CD4-positive, alpha-beta T cell treated with Interleukin-15 for 1 hour (primary cell): ENCODE measurements at regions not wholly inside any gene's neighbourhood (a gene's known extent, or its start where the extent isn't known, plus 50 kb on each side); places are given as distances from the start of the nearest gene placed in this dataset.
"Not testable (repeated sequence)": the region's sequence is repeated elsewhere in the genome, so short reads cannot be mapped to it uniquely, and the experiment has no call there.

ENCODE experiments used
- DNase-seq: peaks from one replicate; pipeline ENCODE4 v3.0.0-alpha.2; 2020

GRCh38 chr6:97701801-97702200 is 418.8 kb upstream of the MMS22L start:
- DNase-seq: no peak

DNA sequence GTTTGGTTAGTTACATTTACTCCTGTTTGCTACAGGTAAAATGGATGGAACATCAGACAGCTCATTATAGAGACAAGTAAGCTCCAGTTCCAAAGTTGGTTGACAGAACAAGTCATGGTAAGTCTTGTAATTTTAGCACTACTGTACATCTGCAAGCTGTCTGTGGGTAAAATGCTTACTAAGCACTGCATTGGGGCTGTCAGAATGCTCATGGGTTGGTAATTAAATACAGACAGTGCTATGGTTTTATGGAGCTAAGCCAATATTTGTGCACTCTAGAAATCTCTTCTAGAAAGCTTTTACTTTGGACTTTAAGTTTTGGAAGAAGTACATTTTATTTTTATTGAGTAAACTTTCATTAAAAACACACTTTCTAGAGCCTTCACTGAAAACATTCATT is 419.2 kb upstream of the MMS22L start:
- DNase-seq: no peak

GRCh38 chr6:97703661-97704060 is 420.6 kb upstream of the MMS22L start:
- DNase-seq: no peak

DNA sequence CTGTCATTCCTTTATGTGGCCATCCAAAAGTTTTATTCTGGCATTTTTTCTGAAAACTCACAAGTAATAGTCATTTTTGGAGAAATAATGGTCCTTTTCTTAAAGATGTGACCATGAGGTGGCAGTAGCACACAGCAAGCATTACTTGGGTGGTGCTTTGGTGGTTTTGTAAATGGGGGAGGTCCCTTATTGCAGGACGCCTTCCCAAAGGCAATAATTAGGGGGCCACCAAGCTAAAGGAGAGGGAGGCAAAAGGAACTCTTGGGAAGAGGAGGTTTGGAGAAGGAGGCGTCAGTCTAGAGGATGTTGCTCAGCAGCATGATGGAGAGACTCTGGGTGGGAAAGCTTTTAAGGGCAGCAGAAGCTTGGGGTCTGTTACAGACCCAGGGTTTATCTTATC is 422.6 kb upstream of the MMS22L start:
- no peak for DNase-seq

GRCh38 chr6:97712751-97713150 is 429.7 kb upstream of the MMS22L start:
- DNase-seq: no peak

DNA sequence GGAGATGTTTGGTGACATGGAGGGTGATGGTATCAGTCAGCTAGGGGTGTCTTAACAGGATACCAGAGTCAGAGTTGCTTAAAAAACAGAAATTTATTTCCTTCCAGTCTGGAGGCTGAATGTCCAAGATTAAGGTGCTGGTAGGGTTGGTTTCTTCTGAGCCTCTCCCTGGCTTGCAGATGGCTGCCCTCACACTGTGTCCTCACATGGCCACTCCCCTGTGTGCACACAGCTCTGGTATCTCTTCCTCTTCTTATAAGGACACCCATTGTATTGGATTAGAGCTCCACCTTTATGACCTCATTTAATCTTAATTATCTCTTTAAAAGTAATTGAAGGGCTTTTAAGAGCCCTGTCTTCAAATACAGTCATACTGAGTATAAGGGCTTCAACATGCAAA is 431.8 kb upstream of the MMS22L start:
- DNase-seq: no peak

DNA sequence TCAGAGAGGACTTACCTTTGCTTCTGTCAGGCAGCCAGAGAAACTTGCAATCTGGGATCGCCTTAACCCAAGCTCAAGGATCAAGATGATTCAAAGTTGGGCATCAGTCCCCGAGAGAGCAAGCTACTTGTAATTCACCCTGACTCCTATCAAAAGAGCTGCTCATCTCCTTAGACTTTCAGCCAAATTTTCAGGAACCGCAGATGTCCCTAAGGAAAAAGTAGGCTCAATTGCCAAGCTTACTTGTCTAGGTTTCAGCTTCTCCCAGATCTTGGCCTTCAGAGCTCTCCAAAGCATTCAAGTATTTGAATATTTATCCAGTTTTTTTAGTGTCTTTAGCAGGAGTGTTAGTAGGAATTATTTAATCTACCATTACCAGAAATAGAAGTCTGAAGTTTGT is 434.1 kb upstream of the MMS22L start:
- DNase-seq: no peak

DNA sequence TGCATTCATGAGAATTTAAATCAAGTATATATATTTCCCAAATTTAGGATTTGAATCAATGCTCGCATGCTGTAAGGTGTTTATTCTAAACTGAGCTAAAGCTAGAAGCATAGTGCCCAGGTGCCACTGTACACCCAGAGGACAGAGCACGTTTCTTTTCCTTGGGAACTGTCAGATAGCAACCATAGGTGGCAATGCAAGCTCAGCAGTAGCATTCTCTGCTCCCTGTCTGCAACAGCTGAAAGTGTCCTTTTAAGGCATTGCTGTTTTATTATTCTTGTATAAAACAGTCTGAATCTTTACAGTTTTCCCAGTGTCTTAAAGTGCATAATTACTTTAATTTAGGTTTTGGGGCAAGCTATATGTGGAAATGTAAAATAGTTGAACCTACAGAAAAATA is 443.4 kb upstream of the MMS22L start:
- no peak for DNase-seq

DNA sequence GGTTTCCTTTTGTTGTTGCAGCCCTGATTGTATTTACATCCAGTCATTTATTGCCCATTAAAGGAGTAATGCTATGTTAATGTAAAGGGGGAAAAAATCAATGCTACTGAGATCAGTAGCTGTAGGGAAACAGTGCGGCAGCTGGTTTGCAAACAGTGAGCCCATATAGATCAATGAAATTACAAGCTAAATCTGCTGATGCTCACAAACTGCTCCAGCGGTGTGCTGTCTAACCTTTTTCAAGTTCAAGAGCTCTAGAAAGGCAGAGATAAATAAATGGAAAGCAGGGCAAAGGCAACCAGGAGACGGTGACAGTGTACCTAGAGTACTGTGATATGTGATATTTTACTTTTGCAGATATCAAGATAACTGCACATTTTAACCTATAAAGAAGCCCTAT is 449.0 kb upstream of the MMS22L start:
- no peak for DNase-seq

DNA sequence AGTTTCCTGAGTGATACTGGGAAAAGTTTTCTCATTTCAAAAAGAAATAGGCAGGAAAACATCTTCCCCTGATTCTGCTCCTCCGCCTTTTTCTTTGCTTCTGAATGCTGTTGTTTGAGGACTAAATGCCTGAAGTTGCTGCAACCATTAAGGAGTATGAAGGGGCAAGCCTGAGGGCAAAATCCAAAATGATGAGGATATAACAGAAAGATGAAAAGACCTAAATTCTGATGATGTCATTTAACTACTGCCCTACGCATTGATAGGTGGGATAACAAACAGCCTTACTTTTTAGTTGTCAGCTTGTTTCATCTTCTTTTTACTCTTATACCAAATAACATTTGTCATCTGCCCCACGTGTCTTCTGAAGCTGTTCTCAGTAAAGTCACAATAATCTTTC is 474.6 kb upstream of the MMS22L start:
- no peak for DNase-seq

GRCh38 chr6:97765461-97765860 is 482.4 kb upstream of the MMS22L start:
- DNase-seq: no peak

DNA sequence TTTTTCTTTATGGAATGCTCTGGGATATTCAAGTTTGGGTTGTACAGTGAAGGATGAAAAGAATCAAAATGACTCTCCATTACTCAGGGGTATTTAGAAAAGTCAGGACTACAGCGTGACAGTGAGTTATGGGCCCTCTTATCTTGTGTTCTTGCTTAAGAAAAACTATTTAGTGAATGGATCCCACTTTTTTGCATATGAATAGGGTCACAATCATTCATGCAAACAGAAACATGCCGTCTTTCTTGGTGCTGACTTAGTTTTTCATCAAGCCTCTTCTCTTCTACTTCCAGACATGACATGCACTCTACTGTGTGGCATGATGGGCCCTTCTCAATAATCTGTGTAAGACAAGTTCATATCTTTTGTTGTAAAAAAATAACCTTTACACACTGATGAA is 488.4 kb upstream of the MMS22L start:
- DNase-seq: no peak

- no peak for DNase-seq
Observed at GRCh38 chr6:97775012-97775411, 492.0 kb upstream of the MMS22L start.

GRCh38 chr6:97778290-97779038 is 495.4 kb upstream of the MMS22L start:
- no peak for DNase-seq

GRCh38 chr6:97779039-97779766 is 496.2 kb upstream of the MMS22L start:
- not testable (repeated sequence) for DNase-seq

GRCh38 chr6:97790926-97791590 is 508.0 kb upstream of the MMS22L start:
- no peak for DNase-seq

DNA sequence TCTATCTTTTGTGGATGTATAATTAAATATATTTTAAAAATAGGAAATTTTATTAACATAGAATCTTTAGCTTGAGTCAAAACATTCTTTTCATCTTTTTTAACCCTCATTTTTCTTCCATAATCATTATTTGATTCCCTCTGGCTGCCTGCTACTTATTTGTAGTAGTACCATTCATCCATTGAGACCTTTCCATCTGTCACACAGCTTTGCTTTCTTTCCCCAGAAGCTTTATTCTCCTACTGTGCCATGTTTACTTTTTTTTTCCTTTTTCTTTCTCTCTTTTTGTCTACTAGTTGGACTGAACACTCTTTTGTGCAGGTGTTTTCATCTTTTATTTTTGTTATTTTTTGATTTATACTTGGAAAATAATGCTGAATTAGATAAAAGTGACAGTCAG is 522.6 kb upstream of the MMS22L start:
- DNase-seq: no peak

GRCh38 chr6:97812940-97813339 is 529.9 kb upstream of the MMS22L start:
- DNase-seq: no peak

GRCh38 chr6:97813889-97814567 is 531.0 kb upstream of the MMS22L start:
- DNase-seq: no peak

DNA sequence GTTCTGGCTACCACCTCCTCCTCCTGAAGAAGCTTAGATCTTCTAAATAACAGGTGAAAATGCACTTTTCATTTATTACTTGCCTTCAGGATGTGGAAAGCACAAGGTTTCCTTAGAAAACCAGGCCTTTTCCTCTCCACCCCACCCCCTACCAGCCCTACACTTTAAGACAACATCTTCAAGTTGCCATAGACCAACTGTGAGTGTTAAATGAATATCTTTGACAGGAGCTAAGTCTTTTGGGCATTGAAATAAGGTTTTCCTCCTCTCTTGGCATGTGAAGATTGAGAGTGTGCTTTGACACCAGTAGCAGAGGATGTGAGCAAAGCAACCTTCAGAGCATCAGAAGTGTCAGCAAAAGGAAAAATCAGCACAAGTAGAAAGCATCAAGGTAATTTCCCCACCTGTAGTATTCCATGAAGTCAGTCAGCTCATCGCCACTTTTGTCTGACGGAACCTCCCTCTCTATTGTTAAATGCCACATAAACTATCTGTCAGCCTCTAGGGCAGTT is 532.3 kb upstream of the MMS22L start:
- DNase-seq: no peak

GRCh38 chr6:97816526-97816925 is 533.5 kb upstream of the MMS22L start:
- no peak for DNase-seq

DNA sequence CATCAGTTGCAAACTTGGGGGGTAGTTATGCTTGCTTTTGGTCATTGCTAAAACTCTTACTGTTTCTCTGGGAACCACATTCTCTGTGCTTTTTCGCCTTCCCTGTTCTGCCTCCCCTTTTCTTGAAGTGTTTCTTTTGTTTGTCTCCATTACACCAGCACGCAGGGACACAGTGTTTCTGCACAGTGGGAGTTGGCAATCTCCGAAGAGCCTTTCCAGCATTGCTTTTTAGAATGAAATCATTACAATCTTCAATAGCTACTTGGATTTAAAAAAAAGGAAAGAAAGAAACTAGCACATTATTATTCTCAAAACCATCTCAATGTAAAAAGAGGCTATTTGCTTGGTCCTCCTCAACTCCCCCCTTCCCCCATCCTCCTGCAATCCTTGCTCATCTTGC is 536.7 kb upstream of the MMS22L start:
- no peak for DNase-seq

- DNase-seq: no peak
Observed at GRCh38 chr6:97820400-97820799, 537.4 kb upstream of the MMS22L start.
